SJCRH30 (cell line): ENCODE measurements at regions not wholly inside any gene's neighbourhood (a gene's known extent, or its start where the extent isn't known, plus 50 kb on each side); places are given as distances from the start of the nearest gene placed in this dataset.
"Not testable (repeated sequence)": the region's sequence is repeated elsewhere in the genome, so short reads cannot be mapped to it uniquely, and the experiment has no call there.

Experiments
- DNase-seq, 2 experiments: peaks; one replicate each; pipeline ENCODE4 v3.0.0-alpha.2; 2015 to 2020
- H3K27ac ChIP-seq: fragments of 250-450 bp; sonication (Bioruptor Pico); 2 replicates; pipeline ENCODE4 v1.5.1; 2020; ENCODE audit warnings: mild to moderate bottlenecking, moderate library complexity
- H3K27me3 ChIP-seq: fragments of 250-450 bp; sonication (Bioruptor Pico); 2 replicates; pipeline ENCODE4 v1.5.1; 2020; ENCODE audit warnings: mild to moderate bottlenecking, moderate library complexity
- H3K36me3 ChIP-seq: fragments of 250-450 bp; sonication (Bioruptor Pico); 2 replicates; pipeline ENCODE4 v1.5.1; 2020; ENCODE audit warnings: mild to moderate bottlenecking, moderate library complexity
- H3K4me1 ChIP-seq: fragments of 250-450 bp; sonication (Bioruptor Pico); 2 replicates; pipeline ENCODE4 v1.5.1; 2020; ENCODE audit warnings: mild to moderate bottlenecking, moderate library complexity
- H3K4me3 ChIP-seq: fragments of 250-450 bp; sonication (Bioruptor Pico); 2 replicates; pipeline ENCODE4 v1.5.1; 2020; ENCODE audit warnings: mild to moderate bottlenecking, moderate library complexity
- H3K9me3 ChIP-seq: fragments of 250-450 bp; sonication (Bioruptor Pico); replicated peaks from 2 replicates; pipeline ENCODE4 v1.5.1; 2020; ENCODE audit warnings: mild to moderate bottlenecking, moderate library complexity

GRCh38 chr1:185531838-185532237 lies 202.4 kb upstream of the HMCN1 start:
- H3K27me3 ChIP-seq = no peaks in the 10 kb centered on the region
- no peak for DNase-seq

GRCh38 chr1:185530215-185530614 lies 204.0 kb upstream of the HMCN1 start:
- Histone ChIP-seq H3K9me3 (no peaks in the 10 kb centered on the region), H3K36me3 (no peaks in the 10 kb centered on the region)

More at GRCh38 chr1:185531838-185532237, 202.4 kb upstream of the HMCN1 start:
- no peak overlapping the region for H3K4me3 ChIP-seq
- H3K4me1 ChIP-seq = no peaks in the 10 kb centered on the region
- no peak overlapping the region for H3K27ac ChIP-seq
- H3K36me3 ChIP-seq = no peaks in the 10 kb centered on the region
- no peaks in the 10 kb centered on the region for H3K9me3 ChIP-seq

GRCh38 chr1:185529673-185530072 lies 204.5 kb upstream of the HMCN1 start:
- no peaks in the 10 kb centered on the region for H3K4me1 ChIP-seq
- no peak overlapping the region for H3K4me3 ChIP-seq
- no peak for DNase-seq
- H3K27ac ChIP-seq = no peak overlapping the region
- no peaks in the 10 kb centered on the region for H3K36me3 ChIP-seq
- no peaks in the 10 kb centered on the region for H3K9me3 ChIP-seq
- no peaks in the 10 kb centered on the region for H3K27me3 ChIP-seq

More at GRCh38 chr1:185530215-185530614, 204.0 kb upstream of the HMCN1 start:
- H3K27ac ChIP-seq = no peak overlapping the region
- no peak overlapping the region for H3K4me3 ChIP-seq
- no peaks in the 10 kb centered on the region for H3K27me3 ChIP-seq
- H3K4me1 ChIP-seq = no peaks in the 10 kb centered on the region
- no peak for DNase-seq

- H3K27ac ChIP-seq = no peak overlapping the region
- no peaks in the 10 kb centered on the region for H3K36me3 ChIP-seq
- no peak for DNase-seq
- H3K27me3 ChIP-seq = no peaks in the 10 kb centered on the region
- H3K9me3 ChIP-seq = no peaks in the 10 kb centered on the region
- H3K4me3 ChIP-seq = no peak overlapping the region
- H3K4me1 ChIP-seq = no peaks in the 10 kb centered on the region
Observed at GRCh38 chr1:185528084-185528676, 206.0 kb upstream of the HMCN1 start.

GRCh38 chr1:185526344-185527307 lies 207.6 kb upstream of the HMCN1 start:
- H3K36me3 ChIP-seq = no peaks in the 10 kb centered on the region
- no peaks in the 10 kb centered on the region for H3K27me3 ChIP-seq
- no peaks in the 10 kb centered on the region for H3K4me1 ChIP-seq
- DNase-seq = no peak
- no peak overlapping the region for H3K27ac ChIP-seq
- H3K9me3 ChIP-seq = no peaks in the 10 kb centered on the region
- H3K4me3 ChIP-seq = no peak overlapping the region

GRCh38 chr1:185520188-185520920 lies 203.3 kb upstream of the IVNS1ABP start:
- Histone ChIP-seq H3K4me3 (no peak overlapping the region), H3K27ac (no peak overlapping the region)
- no peak for DNase-seq

GRCh38 chr1:185517808-185518419 lies 200.9 kb upstream of the IVNS1ABP start:
- H3K36me3 ChIP-seq = no peaks in the 10 kb centered on the region
- DNase-seq = no peak
- no peak overlapping the region for H3K27ac ChIP-seq
- H3K4me3 ChIP-seq = no peak overlapping the region
- peaks cover 6% of the 10 kb centered on the region for H3K9me3 ChIP-seq
- no peaks in the 10 kb centered on the region for H3K4me1 ChIP-seq
- no peaks in the 10 kb centered on the region for H3K27me3 ChIP-seq

More at GRCh38 chr1:185520188-185520920, 203.3 kb upstream of the IVNS1ABP start:
- H3K27me3 ChIP-seq = no peaks in the 10 kb centered on the region
- H3K9me3 ChIP-seq = peaks cover 6% of the 10 kb centered on the region
- H3K4me1 ChIP-seq = no peaks in the 10 kb centered on the region
- H3K36me3 ChIP-seq = no peaks in the 10 kb centered on the region

GRCh38 chr1:185517301-185517700 lies 200.3 kb upstream of the IVNS1ABP start:
- not testable (repeated sequence) for H3K27ac ChIP-seq, H3K4me3 ChIP-seq, H3K9me3 ChIP-seq, H3K4me1 ChIP-seq, H3K36me3 ChIP-seq, DNase-seq, H3K27me3 ChIP-seq

- no peak overlapping the region for H3K4me3 ChIP-seq
- no peaks in the 10 kb centered on the region for H3K27me3 ChIP-seq
- H3K27ac ChIP-seq = no peak overlapping the region
- H3K9me3 ChIP-seq = peaks cover 6% of the 10 kb centered on the region
- H3K36me3 ChIP-seq = no peaks in the 10 kb centered on the region
- DNase-seq = no peak
- no peaks in the 10 kb centered on the region for H3K4me1 ChIP-seq
Observed at GRCh38 chr1:185515696-185516095, 198.7 kb upstream of the IVNS1ABP start.

- H3K36me3 ChIP-seq = no peaks in the 10 kb centered on the region
- H3K4me3 ChIP-seq = no peak overlapping the region
- no peak for DNase-seq
- no peak overlapping the region for H3K27ac ChIP-seq
- H3K4me1 ChIP-seq = no peaks in the 10 kb centered on the region
- no peaks in the 10 kb centered on the region for H3K27me3 ChIP-seq
- H3K9me3 ChIP-seq = peaks cover 6% of the 10 kb centered on the region
Observed at GRCh38 chr1:185514311-185514710, 197.3 kb upstream of the IVNS1ABP start.

GRCh38 chr1:185512442-185512841 lies 195.4 kb upstream of the IVNS1ABP start:
- no peak overlapping the region for H3K4me3 ChIP-seq
- no peaks in the 10 kb centered on the region for H3K27me3 ChIP-seq
- H3K4me1 ChIP-seq = no peaks in the 10 kb centered on the region
- no peak overlapping the region for H3K27ac ChIP-seq
- H3K36me3 ChIP-seq = no peaks in the 10 kb centered on the region
- H3K9me3 ChIP-seq = peaks cover 4% of the 10 kb centered on the region
- DNase-seq = no peak

- H3K27me3 ChIP-seq = no peaks in the 10 kb centered on the region
- no peaks in the 10 kb centered on the region for H3K4me1 ChIP-seq
- H3K4me3 ChIP-seq = no peak overlapping the region
- DNase-seq = no peak
- H3K9me3 ChIP-seq = no peaks in the 10 kb centered on the region
- H3K36me3 ChIP-seq = no peaks in the 10 kb centered on the region
- no peak overlapping the region for H3K27ac ChIP-seq
Observed at GRCh38 chr1:185501099-185501498, 184.1 kb upstream of the IVNS1ABP start.

- H3K27me3 ChIP-seq = no peaks in the 10 kb centered on the region
- H3K4me3 ChIP-seq = no peak overlapping the region
- DNase-seq = no peak
- H3K9me3 ChIP-seq = no peaks in the 10 kb centered on the region
- H3K4me1 ChIP-seq = no peaks in the 10 kb centered on the region
- H3K36me3 ChIP-seq = no peaks in the 10 kb centered on the region
- no peak overlapping the region for H3K27ac ChIP-seq
Observed at GRCh38 chr1:185500001-185500626, 183.1 kb upstream of the IVNS1ABP start.

GRCh38 chr1:185498207-185498606 lies 181.2 kb upstream of the IVNS1ABP start:
- H3K27ac ChIP-seq = no peak overlapping the region

More at GRCh38 chr1:185498207-185498606, 181.2 kb upstream of the IVNS1ABP start:
- H3K9me3 ChIP-seq = no peaks in the 10 kb centered on the region
- no peaks in the 10 kb centered on the region for H3K36me3 ChIP-seq
- no peak overlapping the region for H3K4me3 ChIP-seq
- DNase-seq = no peak
- H3K4me1 ChIP-seq = no peaks in the 10 kb centered on the region
- no peaks in the 10 kb centered on the region for H3K27me3 ChIP-seq
